ENCODE measurements at regions not wholly inside any gene's neighbourhood (a gene's known extent, or its start where the extent isn't known, plus 50 kb on each side); places are given as distances from the start of the nearest gene placed in this dataset.
A peak's percentile ranks its signal among the peaks of the same experiment; 100 is the strongest.

- Histone ChIP-seq H3K4me1 (ENCODE audit: insufficient read depth, low read length) (no peaks in the 10 kb centered on the region), H3K4me3 (ENCODE audit: low read length) (no peak overlapping the region), H3K36me3 (ENCODE audit: insufficient read depth, low read length) (no peaks in the 10 kb centered on the region), H3K9me3 (ENCODE audit: low read length) (no peaks in the 10 kb centered on the region), H3K27me3 (ENCODE audit: insufficient read depth, low read length, poor library complexity, severe bottlenecking) (no peaks in the 10 kb centered on the region), H3K27ac (ENCODE audit: low read depth, low read length) (no peak overlapping the region)
- Mint-ChIP-seq H3K4me1 (peaks cover 0 to 4% (median 0%) of the 10 kb centered on the region in 3 donors), H3K27ac (no peak overlapping the region), H3K9me3 (peaks cover 0 to 2% (median 0%) of the 10 kb centered on the region in 5 donors), H3K4me3 (no peak overlapping the region), H3K27me3 (no peaks in the 10 kb centered on the region), H3K36me3 (no peaks in the 10 kb centered on the region)
- ChIA-PET CTCF (interaction anchor here (0.7 to 1.2 kb wide), 3 partner anchors 369 to 732 kb away, joined by 3 to 4 read pairs (median 4); no protein-coding TSS in a partner anchor), POLR2A (no interaction called here)
- peak in 2 of 5 donors; percentile 34 to 46 for DNase-seq
Observed at GRCh38 chrX:8971116-8971515, 62.8 kb downstream of the FAM9B start.

GRCh38 chrX:8969378-8969777 lies 64.5 kb downstream of the FAM9B start:
- DNase-seq = no peak
- CTCF ChIA-PET = no interaction called here
- Histone ChIP-seq H3K9me3 (ENCODE audit: low read length) (no peaks in the 10 kb centered on the region), H3K4me1 (ENCODE audit: insufficient read depth, low read length) (no peaks in the 10 kb centered on the region), H3K4me3 (ENCODE audit: low read length) (no peak overlapping the region), H3K27me3 (ENCODE audit: insufficient read depth, low read length, poor library complexity, severe bottlenecking) (no peaks in the 10 kb centered on the region), H3K36me3 (ENCODE audit: insufficient read depth, low read length) (no peaks in the 10 kb centered on the region), H3K27ac (ENCODE audit: low read depth, low read length) (no peak overlapping the region)
- POLR2A ChIA-PET = no interaction called here
- Mint-ChIP-seq H3K27me3 (no peaks in the 10 kb centered on the region), H3K27ac (no peak overlapping the region), H3K36me3 (no peaks in the 10 kb centered on the region), H3K9me3 (peaks cover 0 to 2% (median 0%) of the 10 kb centered on the region in 5 donors), H3K4me1 (peaks cover 0 to 4% (median 0%) of the 10 kb centered on the region in 3 donors), H3K4me3 (no peak overlapping the region)

- Histone ChIP-seq H3K4me1 (ENCODE audit: insufficient read depth, low read length) (no peaks in the 10 kb centered on the region), H3K36me3 (ENCODE audit: insufficient read depth, low read length) (no peaks in the 10 kb centered on the region), H3K27me3 (ENCODE audit: insufficient read depth, low read length, poor library complexity, severe bottlenecking) (no peaks in the 10 kb centered on the region), H3K4me3 (ENCODE audit: low read length) (no peak overlapping the region), H3K27ac (ENCODE audit: low read depth, low read length) (no peak overlapping the region), H3K9me3 (ENCODE audit: low read length) (no peaks in the 10 kb centered on the region)
- POLR2A ChIA-PET = no interaction called here
- Mint-ChIP-seq H3K27me3 (no peaks in the 10 kb centered on the region), H3K9me3 (peaks cover 0 to 3% (median 0%) of the 10 kb centered on the region in 5 donors), H3K36me3 (no peaks in the 10 kb centered on the region), H3K4me3 (no peak overlapping the region), H3K27ac (no peak overlapping the region), H3K4me1 (peaks cover 0 to 4% (median 0%) of the 10 kb centered on the region in 3 donors)
- CTCF ChIA-PET = no interaction called here
- DNase-seq = no peak
Observed at GRCh38 chrX:8967461-8967860, 66.5 kb downstream of the FAM9B start.

- H3K36me3 Mint-ChIP-seq = no peaks in the 10 kb centered on the region
- POLR2A ChIA-PET = no interaction called here
- H3K4me1 Mint-ChIP-seq = no peaks in the 10 kb centered on the region
Observed at GRCh38 chrX:8960957-8961468, 72.9 kb downstream of the FAM9B start.

GRCh38 chrX:8955511-8955910 lies 78.4 kb downstream of the FAM9B start:
- Histone ChIP-seq H3K4me3 (ENCODE audit: low read length) (no peak overlapping the region), H3K36me3 (ENCODE audit: insufficient read depth, low read length) (no peaks in the 10 kb centered on the region), H3K9me3 (ENCODE audit: low read length) (no peaks in the 10 kb centered on the region), H3K4me1 (ENCODE audit: insufficient read depth, low read length) (no peaks in the 10 kb centered on the region), H3K27ac (ENCODE audit: low read depth, low read length) (no peak overlapping the region), H3K27me3 (ENCODE audit: insufficient read depth, low read length, poor library complexity, severe bottlenecking) (no peaks in the 10 kb centered on the region)
- H3K27ac Mint-ChIP-seq = peak overlapping the region in 1 of 8 donors; percentile 48
- peaks cover 17 to 39% of the 10 kb centered on the region in 2 donors for H3K27me3 Mint-ChIP-seq
- H3K4me1 Mint-ChIP-seq = no peaks in the 10 kb centered on the region
- no peak overlapping the region for H3K4me3 Mint-ChIP-seq
- H3K9me3 Mint-ChIP-seq = peaks cover 0 to 5% (median 0%) of the 10 kb centered on the region in 5 donors
- no peaks in the 10 kb centered on the region for H3K36me3 Mint-ChIP-seq
- no peak for DNase-seq
- ChIA-PET POLR2A (no interaction called here), CTCF (no interaction called here)

More at GRCh38 chrX:8960957-8961468, 72.9 kb downstream of the FAM9B start:
- no peak for DNase-seq
- CTCF ChIA-PET = no interaction called here
- Mint-ChIP-seq H3K27ac (no peak overlapping the region), H3K9me3 (peaks cover 0 to 5% (median 0%) of the 10 kb centered on the region in 5 donors), H3K4me3 (no peak overlapping the region), H3K27me3 (peaks cover 8 to 26% of the 10 kb centered on the region in 2 donors)
- H3K27ac ChIP-seq (ENCODE audit: low read depth, low read length) = no peak overlapping the region
- no peaks in the 10 kb centered on the region for H3K36me3 ChIP-seq (ENCODE audit: insufficient read depth, low read length)
- no peak overlapping the region for H3K4me3 ChIP-seq (ENCODE audit: low read length)
- H3K27me3 ChIP-seq (ENCODE audit: insufficient read depth, low read length, poor library complexity, severe bottlenecking) = no peaks in the 10 kb centered on the region
- no peaks in the 10 kb centered on the region for H3K9me3 ChIP-seq (ENCODE audit: low read length)
- H3K4me1 ChIP-seq (ENCODE audit: insufficient read depth, low read length) = no peaks in the 10 kb centered on the region

GRCh38 chrX:8946563-8946962 lies 87.4 kb downstream of the FAM9B start:
- Mint-ChIP-seq H3K9me3 (no peaks in the 10 kb centered on the region), H3K27me3 (peaks cover 10 to 30% of the 10 kb centered on the region in 2 donors), H3K36me3 (no peaks in the 10 kb centered on the region), H3K4me3 (no peak overlapping the region), H3K27ac (no peak overlapping the region), H3K4me1 (no peaks in the 10 kb centered on the region)
- Histone ChIP-seq H3K36me3 (ENCODE audit: insufficient read depth, low read length) (no peaks in the 10 kb centered on the region), H3K9me3 (ENCODE audit: low read length) (no peaks in the 10 kb centered on the region), H3K4me1 (ENCODE audit: insufficient read depth, low read length) (no peaks in the 10 kb centered on the region), H3K27me3 (ENCODE audit: insufficient read depth, low read length, poor library complexity, severe bottlenecking) (no peaks in the 10 kb centered on the region), H3K4me3 (ENCODE audit: low read length) (no peak overlapping the region), H3K27ac (ENCODE audit: low read depth, low read length) (no peak overlapping the region)
- ChIA-PET CTCF (no interaction called here), POLR2A (no interaction called here)
- no peak for DNase-seq

- no peak for DNase-seq
- Mint-ChIP-seq H3K27ac (no peak overlapping the region), H3K4me3 (no peak overlapping the region), H3K4me1 (no peaks in the 10 kb centered on the region), H3K36me3 (no peaks in the 10 kb centered on the region), H3K27me3 (peaks cover 14 to 16% of the 10 kb centered on the region in 2 donors), H3K9me3 (peaks cover 0 to 10% (median 2%) of the 10 kb centered on the region in 5 donors)
- no peaks in the 10 kb centered on the region for H3K27me3 ChIP-seq (ENCODE audit: insufficient read depth, low read length, poor library complexity, severe bottlenecking)
- no peak overlapping the region for H3K4me3 ChIP-seq (ENCODE audit: low read length)
- no peaks in the 10 kb centered on the region for H3K9me3 ChIP-seq (ENCODE audit: low read length)
- no peaks in the 10 kb centered on the region for H3K36me3 ChIP-seq (ENCODE audit: insufficient read depth, low read length)
- ChIA-PET CTCF (no interaction called here), POLR2A (no interaction called here)
- H3K4me1 ChIP-seq (ENCODE audit: insufficient read depth, low read length) = no peaks in the 10 kb centered on the region
- no peak overlapping the region for H3K27ac ChIP-seq (ENCODE audit: low read depth, low read length)
Observed at GRCh38 chrX:8939322-8939721, 94.6 kb downstream of the FAM9B start.

GRCh38 chrX:8927701-8928100 lies 106.2 kb downstream of the FAM9B start:
- no peak overlapping the region for H3K27ac ChIP-seq (ENCODE audit: low read depth, low read length)
- H3K36me3 Mint-ChIP-seq = peaks cover 0 to 6% (median 0%) of the 10 kb centered on the region in 3 donors
- H3K27ac Mint-ChIP-seq = no peak overlapping the region
- ChIA-PET CTCF (no interaction called here), POLR2A (no interaction called here)
- DNase-seq = no peak
- H3K9me3 Mint-ChIP-seq = peaks cover 0 to 5% (median 0%) of the 10 kb centered on the region in 5 donors
- H3K9me3 ChIP-seq (ENCODE audit: low read length) = no peaks in the 10 kb centered on the region
- H3K4me3 Mint-ChIP-seq = no peak overlapping the region
- H3K27me3 Mint-ChIP-seq = peaks cover 5 to 9% of the 10 kb centered on the region in 2 donors
- H3K4me1 ChIP-seq (ENCODE audit: insufficient read depth, low read length) = no peaks in the 10 kb centered on the region
- H3K4me3 ChIP-seq (ENCODE audit: low read length) = no peak overlapping the region
- no peaks in the 10 kb centered on the region for H3K27me3 ChIP-seq (ENCODE audit: insufficient read depth, low read length, poor library complexity, severe bottlenecking)
- no peaks in the 10 kb centered on the region for H3K36me3 ChIP-seq (ENCODE audit: insufficient read depth, low read length)
- no peaks in the 10 kb centered on the region for H3K4me1 Mint-ChIP-seq
